Fibroblast of villous mesenchyme (primary cell): ENCODE measurements at regions not wholly inside any gene's neighbourhood (a gene's known extent, or its start where the extent isn't known, plus 50 kb on each side); places are given as distances from the start of the nearest gene placed in this dataset.
A peak's percentile ranks its signal among the peaks of the same experiment; 100 is the strongest.

Experiments used
- DNase-seq: peaks from one replicate; pipeline ENCODE4 v3.0.0-alpha.2; 2010; ENCODE audit warnings: low read depth
- H3K4me3 ChIP-seq: 2 replicates; pipeline ENCODE4 v1.5.1; 2011; ENCODE audit warnings: low read depth, mild to moderate bottlenecking, low read length
- TF ChIP-seq, protein P1 (sequence below): IDR thresholded peaks from 2 replicates; pipeline ENCODE4 v1.5.1; 2012; ENCODE audit warnings: low read depth, mild to moderate bottlenecking, low read length; ENCODE audit not compliant: insufficient read depth

GRCh38 chr15:62598217-62598616 is 433.1 kb upstream of the C2CD4B start:
- TF ChIP-seq, protein P1, sequence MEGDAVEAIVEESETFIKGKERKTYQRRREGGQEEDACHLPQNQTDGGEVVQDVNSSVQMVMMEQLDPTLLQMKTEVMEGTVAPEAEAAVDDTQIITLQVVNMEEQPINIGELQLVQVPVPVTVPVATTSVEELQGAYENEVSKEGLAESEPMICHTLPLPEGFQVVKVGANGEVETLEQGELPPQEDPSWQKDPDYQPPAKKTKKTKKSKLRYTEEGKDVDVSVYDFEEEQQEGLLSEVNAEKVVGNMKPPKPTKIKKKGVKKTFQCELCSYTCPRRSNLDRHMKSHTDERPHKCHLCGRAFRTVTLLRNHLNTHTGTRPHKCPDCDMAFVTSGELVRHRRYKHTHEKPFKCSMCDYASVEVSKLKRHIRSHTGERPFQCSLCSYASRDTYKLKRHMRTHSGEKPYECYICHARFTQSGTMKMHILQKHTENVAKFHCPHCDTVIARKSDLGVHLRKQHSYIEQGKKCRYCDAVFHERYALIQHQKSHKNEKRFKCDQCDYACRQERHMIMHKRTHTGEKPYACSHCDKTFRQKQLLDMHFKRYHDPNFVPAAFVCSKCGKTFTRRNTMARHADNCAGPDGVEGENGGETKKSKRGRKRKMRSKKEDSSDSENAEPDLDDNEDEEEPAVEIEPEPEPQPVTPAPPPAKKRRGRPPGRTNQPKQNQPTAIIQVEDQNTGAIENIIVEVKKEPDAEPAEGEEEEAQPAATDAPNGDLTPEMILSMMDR = no peak
- no peak for DNase-seq
- H3K4me3 ChIP-seq = no peak overlapping the region

DNA sequence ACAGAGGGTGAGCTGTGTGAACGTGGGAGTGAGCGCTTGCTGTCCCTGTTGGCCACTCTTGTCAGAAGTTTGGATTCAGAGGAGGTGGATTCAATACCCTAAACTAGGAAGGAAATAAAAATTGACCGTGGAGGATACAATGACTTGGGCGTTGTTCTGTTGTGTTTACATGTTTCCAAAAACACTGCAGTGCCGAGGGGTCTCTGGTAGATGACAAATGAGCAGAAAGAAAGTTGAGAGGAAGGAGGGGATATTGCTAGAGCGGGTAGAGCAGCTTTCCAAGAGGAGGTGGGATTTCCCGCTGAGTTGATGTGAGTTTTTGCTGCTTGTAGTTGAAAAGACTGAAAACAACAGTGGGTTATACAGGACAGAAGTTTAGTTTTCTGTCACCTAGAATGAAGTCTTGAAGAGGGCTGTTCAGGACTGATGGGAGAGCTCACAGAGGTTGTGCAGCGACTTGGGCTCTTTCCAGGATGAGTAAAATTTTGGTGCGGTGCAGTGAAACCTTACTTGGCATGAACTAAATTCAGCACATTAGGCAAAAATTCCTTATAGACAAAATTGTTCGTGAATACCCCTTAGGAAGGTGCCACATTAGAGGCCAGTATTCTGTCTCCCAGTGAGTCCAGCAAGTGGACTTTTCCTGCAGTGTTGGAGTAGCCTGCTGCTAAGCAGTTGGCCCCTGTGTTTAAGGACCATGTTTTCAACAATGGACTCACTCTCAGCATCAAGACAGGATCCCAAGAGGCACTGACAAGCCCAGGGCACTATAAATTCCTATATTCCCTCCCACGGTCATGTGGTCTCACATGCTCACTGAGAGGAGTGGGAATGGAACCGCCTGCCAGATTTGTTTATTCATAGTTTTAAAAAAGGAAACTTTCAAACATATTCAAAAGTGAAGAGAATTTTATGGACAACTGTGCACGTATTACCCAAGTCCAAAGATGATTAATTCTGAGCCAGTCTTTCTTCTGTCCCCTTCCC is 435.0 kb upstream of the C2CD4B start:
- peak; percentile 71 for DNase-seq
- TF ChIP-seq, protein P1 = no peak
- no peak overlapping the region for H3K4me3 ChIP-seq

DNA sequence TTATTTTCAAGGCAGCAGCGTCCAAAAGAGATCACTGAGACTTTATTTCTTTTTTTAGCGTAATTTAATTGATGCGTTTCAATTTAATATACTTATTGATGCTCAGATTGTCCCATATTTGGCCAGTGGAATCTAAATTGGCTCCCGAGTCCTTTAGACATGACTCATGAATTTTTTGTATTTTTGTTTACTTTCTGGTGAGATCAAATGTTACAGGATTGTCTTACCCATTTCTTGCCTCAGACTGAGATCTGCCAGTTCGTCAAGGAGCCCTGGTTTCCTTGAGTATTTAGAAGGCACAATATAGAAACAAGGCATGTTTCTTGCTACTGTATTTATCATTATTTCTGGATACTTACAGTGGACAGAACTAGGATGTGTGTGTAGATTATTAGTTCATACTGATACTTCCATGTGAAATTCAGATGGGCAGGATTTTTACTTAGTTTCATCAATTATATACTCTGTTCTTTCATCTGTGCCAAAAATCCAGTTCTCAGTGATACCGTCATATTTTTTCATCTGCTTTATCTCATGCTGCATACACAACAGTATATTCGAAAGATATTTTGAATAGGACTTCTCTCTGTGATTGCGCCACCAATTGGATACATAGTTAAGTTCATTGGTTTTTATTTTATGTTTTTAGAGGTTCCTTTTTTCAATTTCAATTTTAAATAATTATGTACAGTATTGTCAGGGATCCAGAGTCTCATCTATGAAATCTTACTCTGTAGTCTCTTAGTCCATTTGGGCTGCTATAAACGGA is 436.9 kb upstream of the C2CD4B start:
- TF ChIP-seq, protein P1 = no peak
- no peak overlapping the region for H3K4me3 ChIP-seq
- DNase-seq = no peak

DNA sequence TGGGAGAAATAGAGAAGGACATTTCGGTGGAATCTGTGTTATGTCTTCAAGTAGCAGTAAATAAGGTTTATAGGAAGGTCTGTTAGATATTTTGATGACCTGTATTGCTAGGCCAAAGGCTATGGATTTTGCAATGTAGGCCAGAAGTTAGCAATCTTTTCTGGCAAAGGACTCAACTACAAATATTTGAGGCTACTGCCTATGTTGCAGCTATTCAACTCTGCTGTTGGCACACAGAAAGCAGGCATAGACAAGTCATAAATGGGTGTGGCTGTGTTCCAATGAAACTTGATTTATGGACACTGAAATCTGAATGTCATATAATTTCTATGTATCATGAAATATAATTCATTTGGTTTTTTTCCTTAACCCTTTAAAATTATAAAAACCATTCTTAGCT is 438.7 kb upstream of the C2CD4B start:
- DNase-seq = peak; percentile 94
- H3K4me3 ChIP-seq = no peak overlapping the region
- TF ChIP-seq, protein P1 = no peak

DNA sequence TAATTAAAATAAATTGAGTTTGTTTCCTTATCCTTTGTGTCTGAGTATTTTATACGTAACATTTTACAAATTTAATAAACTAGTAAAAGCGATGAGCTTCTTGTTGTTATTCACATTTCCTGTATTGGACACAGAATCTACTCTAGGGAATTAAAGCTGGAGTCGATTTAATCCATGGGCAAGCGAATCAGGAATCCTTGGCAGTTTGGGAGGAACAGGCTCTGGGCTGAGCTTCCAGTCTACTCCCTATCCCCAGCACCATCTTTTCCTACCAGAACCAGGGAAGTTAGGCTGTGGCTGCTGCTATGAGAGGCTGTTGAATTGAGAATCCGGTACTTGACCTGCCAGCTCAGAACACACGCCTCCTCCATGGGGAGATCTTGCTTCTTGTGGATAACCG is 437.3 kb upstream of the TPM1 start:
- no peak overlapping the region for H3K4me3 ChIP-seq
- TF ChIP-seq, protein P1 = no peak
- no peak for DNase-seq

DNA sequence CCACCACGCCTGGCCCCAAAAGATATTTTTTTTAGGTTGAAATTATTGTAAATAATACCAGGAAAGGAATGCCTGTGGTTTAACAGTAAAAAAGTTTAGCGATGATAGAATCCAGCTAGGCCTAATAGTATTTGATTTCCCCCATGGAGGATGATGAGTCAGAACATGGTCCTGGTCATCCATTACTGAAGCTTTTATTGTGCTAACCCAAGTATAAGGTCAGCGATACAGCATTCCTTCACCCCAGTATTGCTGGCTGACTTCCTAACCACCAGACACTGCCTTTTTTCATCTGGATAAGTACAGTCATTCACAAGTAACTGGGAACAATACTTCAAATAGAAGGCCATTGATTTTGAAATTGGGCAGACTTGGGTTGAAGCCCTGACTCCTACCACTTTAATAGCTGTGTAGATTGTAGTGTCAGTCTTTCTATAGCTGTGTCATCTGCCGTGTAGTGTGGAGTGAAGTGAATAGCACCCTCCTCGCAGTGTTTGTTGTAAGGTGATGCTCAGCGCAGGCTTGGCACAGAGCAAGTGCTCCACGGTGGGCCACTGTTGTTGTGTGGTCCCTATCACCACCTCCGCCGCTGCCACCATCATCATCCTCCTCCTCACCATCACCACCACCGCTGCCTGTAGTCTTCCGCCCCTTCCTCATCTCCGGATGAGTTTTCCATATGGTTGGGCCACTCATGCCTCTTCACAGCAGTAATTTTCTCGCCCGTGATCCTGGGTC is 436.0 kb upstream of the TPM1 start:
- peak; percentile 99 for DNase-seq
- TF ChIP-seq, protein P1 = no peak
- no peak overlapping the region for H3K4me3 ChIP-seq
